OCI-LY3 (cell line): ENCODE measurements at regions not wholly inside any gene's neighbourhood (a gene's known extent, or its start where the extent isn't known, plus 50 kb on each side); places are given as distances from the start of the nearest gene placed in this dataset.

Source experiments
- CTCF ChIP-seq: fragments of 200-600, 300-600 bp; sonication (generic); IDR thresholded peaks from 2 replicates; pipeline ENCODE4 v1.5.1; 2014; ENCODE audit warnings: antibody characterized with exemption, low read length, low read depth
- EZH2phosphoT487 ChIP-seq: fragments of 200-600 bp; shearing (Covaris generic); IDR thresholded peaks from 2 replicates; pipeline ENCODE4 v1.6.1; 2018; ENCODE audit warnings: antibody characterized with exemption, mixed run types, low read depth

- TF ChIP-seq CTCF: no peak
- TF ChIP-seq EZH2phosphoT487: no peak
Observed at GRCh38 chr2:119065146-119065545, 93.4 kb downstream of the C1QL2 start.
